ENCODE measurements at regions not wholly inside any gene's neighbourhood (a gene's known extent, or its start where the extent isn't known, plus 50 kb on each side); places are given as distances from the start of the nearest gene placed in this dataset.
A peak's percentile ranks its signal among the peaks of the same experiment; 100 is the strongest.
"Not testable (repeated sequence)": the region's sequence is repeated elsewhere in the genome, so short reads cannot be mapped to it uniquely, and the experiment has no call there.

DNA sequence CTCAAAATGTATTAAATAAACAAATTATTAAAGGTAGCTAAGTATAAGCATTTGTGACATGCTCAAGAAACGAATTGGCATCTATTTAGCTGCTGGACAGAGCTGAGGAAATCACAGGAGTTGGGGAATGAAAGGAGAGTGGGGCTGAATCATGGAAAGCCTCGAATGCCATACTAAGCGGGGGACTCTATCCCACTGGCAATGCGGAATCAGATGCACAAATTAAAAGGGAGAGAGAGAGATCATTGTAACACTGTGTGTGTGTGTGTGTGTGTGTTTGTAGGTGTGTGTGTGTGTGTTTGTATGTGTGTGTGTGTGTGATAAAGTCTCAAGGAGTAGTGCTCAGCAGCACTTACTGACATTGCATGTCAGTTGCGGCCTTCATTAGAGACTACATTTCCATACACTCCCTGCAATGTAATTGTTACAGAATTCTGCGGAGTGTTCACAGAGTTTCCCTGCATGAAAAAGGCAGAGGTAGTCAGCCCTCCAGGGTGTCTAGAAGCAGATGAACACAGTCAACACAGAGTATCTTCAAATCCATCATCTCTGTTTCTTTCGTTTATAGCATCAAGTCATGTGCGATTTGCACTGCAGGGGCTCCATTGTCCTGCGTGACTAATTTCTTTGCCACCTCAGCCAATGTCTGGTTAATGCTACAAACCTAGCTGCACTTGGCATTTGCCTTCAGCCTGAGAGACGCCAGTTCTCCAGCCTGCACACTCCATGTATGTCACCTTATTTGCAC, 111.7 kb upstream of the CYRIA start:
- no peak for DNase-seq

- DNase-seq, result no peak
Observed at GRCh38 chr2:16775899-16776231, 110.2 kb upstream of the CYRIA start.

GRCh38 chr2:16774980-16775898, 109.6 kb upstream of the CYRIA start:
- DNase-seq, result no peak

DNA sequence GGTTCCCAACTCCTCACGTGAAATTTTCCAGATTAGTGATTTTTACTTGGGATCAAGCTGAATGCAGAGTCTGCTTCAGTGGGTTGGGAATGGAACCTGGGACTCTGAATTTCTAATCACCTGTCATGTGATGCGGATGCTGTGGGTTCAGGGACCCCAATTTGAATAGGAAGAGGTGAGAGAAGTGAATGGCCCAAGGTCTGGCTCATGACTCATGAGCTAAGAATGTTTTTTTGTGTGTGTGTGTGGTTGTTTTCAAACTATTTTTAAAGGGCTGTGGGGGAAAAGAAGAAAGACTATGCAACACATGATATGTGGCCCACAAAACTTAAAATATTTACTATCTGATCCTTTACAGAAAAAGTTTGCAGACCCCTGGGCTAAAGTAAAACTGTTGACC, 108.5 kb upstream of the CYRIA start:
- DNase-seq, result peak; percentile 46

DNA sequence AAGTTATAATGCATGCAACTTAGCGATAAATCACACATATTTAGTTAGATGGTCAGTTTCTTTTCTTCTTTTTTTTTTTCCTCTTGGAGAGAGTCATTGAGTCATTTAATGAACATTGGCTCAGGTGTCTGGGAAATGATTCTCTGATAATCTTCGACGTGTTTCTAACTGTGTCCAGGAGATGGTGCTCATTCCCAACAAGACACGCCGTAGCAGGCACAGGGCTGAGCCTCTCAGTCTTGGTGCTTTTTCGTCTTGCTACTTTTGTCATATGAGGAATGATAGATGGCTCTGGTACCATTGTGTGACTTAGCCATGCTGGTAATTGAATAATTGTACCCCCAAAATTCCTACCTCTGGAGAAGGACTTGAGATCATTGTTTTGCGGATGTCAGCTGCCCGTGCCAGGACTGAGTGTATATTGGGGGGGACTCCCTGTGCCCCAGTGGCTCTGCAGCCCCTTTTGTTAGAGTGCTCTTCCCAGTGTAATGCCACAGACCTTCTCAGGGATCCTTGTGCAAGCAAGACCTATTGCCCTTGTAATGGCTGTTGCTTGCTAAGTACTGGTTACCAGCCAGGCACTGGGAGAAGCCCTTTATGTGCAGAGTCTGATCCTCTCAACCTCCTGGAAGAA, 107.6 kb upstream of the CYRIA start:
- peak; percentile 70 for DNase-seq

DNA sequence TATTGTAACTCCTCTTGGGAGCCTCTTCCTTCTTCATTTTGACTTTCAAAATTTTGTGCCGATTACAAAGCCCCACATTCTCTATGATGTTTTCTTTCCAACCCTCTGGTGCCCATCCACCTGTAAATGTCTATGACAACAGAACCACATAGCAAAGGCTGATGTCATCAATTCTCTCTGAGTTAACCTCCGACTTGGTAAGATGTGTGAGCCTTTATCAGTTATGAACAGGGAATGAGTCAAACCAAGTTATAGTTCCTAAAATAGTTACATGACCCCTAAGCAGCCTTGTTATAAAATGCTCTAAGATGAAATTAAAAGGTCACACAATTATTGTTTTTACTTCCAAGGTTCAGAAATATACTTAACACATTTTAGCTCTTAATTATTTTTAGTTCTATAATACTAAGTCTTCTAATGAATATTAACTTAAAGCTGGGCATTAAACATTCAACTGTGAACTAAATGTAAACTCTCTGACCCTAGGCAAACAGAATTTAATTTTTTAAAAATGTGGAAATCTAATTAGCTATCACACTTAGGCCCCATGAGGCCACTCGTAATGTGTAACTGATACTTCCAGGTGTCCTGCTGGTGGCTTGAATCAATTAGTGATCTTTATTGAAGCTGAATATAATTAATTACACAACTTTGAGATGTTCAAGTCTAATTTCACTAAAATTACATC, 102.3 kb upstream of the CYRIA start:
- peak; percentile 23 for DNase-seq

GRCh38 chr2:16765356-16765755, 99.7 kb upstream of the CYRIA start:
- no peak for DNase-seq

DNA sequence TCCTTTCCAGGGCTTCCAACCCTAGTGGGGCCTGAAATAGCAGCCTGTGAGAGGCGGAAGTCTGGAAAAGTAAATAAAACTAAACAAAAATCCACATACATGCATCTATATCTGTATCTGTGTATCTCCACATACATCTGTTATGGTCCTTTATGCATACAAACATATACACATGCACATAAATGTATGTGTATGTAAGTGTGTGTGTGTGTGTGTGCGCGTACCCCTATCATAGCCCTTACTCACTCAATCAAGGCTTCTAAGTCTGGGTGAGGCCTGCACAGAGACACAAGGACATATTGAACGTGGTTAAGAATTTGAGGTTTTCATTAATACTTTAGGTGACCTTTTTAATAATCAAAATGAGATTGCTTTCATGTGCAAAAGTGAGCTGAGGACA, 98.9 kb upstream of the CYRIA start:
- DNase-seq, result no peak

- no peak for DNase-seq
Observed at GRCh38 chr2:16763493-16763899, 97.9 kb upstream of the CYRIA start.

GRCh38 chr2:16763056-16763455, 97.4 kb upstream of the CYRIA start:
- DNase-seq, result no peak

GRCh38 chr2:16760426-16760825, 94.8 kb upstream of the CYRIA start:
- DNase-seq, result no peak

- DNase-seq, result peak; percentile 46
Observed at GRCh38 chr2:16756831-16757644, 91.4 kb upstream of the CYRIA start.

DNA sequence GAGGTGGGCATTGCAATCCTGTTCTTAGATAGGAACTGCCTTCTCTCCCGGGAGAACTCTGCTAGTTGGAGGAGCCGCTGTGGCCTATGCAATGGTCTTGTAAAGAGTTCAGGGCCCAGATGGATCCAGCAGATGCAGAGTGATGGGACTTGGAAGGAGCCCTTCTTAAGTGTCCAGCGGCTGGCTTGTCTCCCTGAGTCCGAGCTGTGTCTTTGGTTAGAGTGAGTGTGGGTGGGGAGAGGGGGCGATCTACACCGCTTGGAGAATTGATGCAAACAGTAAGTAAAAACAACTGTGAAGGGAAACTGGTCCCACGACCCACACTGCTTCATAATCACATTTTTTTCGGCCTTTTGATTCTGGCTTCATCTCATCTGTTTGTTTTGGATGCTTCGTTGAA, 89.8 kb upstream of the CYRIA start:
- no peak for DNase-seq

- DNase-seq, result not testable (repeated sequence)
Observed at GRCh38 chr2:16753025-16753424, 87.4 kb upstream of the CYRIA start.

DNA sequence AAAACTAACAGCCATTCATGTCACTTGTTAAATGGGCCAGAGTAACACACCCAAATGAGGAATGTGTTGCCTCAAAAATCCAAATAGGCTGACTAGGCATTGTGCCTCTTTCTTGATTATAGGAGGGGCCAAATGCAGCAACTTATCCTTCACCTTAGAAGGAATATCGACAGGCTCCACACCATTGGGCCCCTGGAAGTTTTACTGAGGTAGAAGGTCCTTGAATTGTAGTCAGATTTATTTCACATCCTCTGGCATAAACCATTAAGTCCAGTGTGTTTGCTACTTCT, 85.2 kb upstream of the CYRIA start:
- DNase-seq, result not testable (repeated sequence)

- DNase-seq, result no peak
Observed at GRCh38 chr2:16750175-16750924, 84.7 kb upstream of the CYRIA start.

- not testable (repeated sequence) for DNase-seq
Observed at GRCh38 chr2:16748511-16749266, 83.1 kb upstream of the CYRIA start.

- DNase-seq, result no peak
Observed at GRCh38 chr2:16747689-16748088, 82.1 kb upstream of the CYRIA start.

DNA sequence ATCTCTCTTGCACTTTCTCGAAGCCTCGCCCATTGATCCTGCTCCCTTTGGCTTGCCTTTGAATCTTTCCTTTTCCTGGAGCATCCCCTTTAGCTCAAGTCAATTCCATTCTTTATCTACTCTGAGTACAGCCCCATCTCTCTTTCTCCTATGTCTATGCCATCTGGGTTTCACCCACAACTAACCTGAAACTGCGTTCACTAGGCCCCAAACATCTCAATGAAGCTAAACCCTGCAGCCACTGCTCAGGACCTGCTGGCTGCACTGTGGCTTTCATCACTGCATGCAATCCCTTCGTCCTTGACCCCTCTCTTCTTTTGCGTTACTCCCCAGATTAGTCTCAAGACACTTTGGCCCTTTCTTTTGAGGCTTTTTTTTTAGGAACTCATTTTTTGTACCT, 81.6 kb upstream of the CYRIA start:
- DNase-seq, result no peak

DNA sequence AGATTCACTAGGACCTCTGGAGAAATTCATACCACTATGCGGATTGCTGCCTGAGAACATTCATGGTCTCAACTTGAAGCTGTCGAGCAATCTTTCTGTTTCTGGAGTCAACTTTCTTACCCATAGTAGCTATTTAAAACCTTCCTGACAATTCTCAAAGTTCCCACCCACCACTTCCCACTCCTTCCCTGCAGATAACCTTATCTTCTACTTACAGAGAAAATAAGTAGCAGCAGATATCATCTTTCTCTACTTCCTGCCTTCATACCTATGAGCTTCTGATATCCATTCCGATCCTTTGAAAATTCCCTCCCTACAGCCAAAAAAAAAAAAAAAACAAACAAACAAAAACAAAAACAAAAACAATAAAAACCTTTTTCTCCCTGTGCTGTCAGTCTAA, 81.2 kb upstream of the CYRIA start:
- no peak for DNase-seq

DNA sequence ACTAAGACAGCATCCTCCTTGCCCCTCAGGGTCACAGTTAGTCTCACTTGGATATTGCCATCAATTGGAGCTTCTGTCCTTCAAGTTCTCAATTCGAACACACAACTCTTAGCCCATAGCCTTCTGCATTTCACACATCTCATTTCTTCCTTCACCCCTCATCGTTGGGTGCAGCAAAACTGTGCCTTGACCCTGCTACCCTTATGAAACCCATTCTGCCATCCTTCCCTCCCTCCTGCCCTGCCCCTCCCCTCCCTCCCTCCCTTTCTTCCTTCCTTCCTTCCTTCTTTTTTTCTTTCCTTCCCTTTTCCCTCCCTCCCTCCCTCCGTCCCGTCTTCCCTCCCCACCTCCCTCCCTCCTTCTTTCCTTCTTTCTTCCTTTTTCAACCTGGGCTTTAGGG, 80.7 kb upstream of the CYRIA start:
- DNase-seq, result no peak
